Stimulated activated CD8-positive, alpha-beta memory T cell treated with anti-CD3 and anti-CD28 coated beads, Interleukin-7, amount 100 ng/mL, for 1 hour (primary cell): ENCODE measurements at regions not wholly inside any gene's neighbourhood (a gene's known extent, or its start where the extent isn't known, plus 50 kb on each side); places are given as distances from the start of the nearest gene placed in this dataset.
A peak's percentile ranks its signal among the peaks of the same experiment; 100 is the strongest.

Experiments
- DNase-seq, 2 donors: peaks; one replicate each; pipeline ENCODE4 v3.0.0-alpha.2; 2020; ENCODE audit warnings: low read depth in 2 of 2

- DNase-seq, result no peak
Observed at GRCh38 chr5:176711883-176712282, 64.6 kb downstream of the TSPAN17 start.

GRCh38 chr5:176712546-176713304 lies 65.4 kb downstream of the TSPAN17 start:
- DNase-seq, result no peak

- DNase-seq, result no peak
Observed at GRCh38 chr5:176713409-176713808, 66.1 kb downstream of the TSPAN17 start.

- no peak for DNase-seq
Observed at GRCh38 chr5:176714067-176714466, 66.8 kb downstream of the TSPAN17 start.

- no peak for DNase-seq
Observed at GRCh38 chr5:176716320-176716719, 69.0 kb downstream of the TSPAN17 start.

- DNase-seq, result no peak
Observed at GRCh38 chr5:176719113-176719739, 71.9 kb downstream of the TSPAN17 start.

- DNase-seq, result no peak
Observed at GRCh38 chr5:176721509-176721908, 74.2 kb downstream of the TSPAN17 start.

GRCh38 chr5:176722757-176723156 lies 75.5 kb downstream of the TSPAN17 start:
- DNase-seq, result no peak

GRCh38 chr5:176723440-176723839 lies 76.2 kb downstream of the TSPAN17 start:
- no peak for DNase-seq

- no peak for DNase-seq
Observed at GRCh38 chr5:176724472-176724871, 77.2 kb downstream of the TSPAN17 start.

GRCh38 chr5:176725521-176726280 lies 78.4 kb downstream of the TSPAN17 start:
- no peak for DNase-seq

GRCh38 chr5:176726746-176727527 lies 79.7 kb downstream of the TSPAN17 start:
- DNase-seq, result peak in 1 of 2 donors; percentile 2

GRCh38 chr5:176727528-176727900 lies 80.2 kb downstream of the TSPAN17 start:
- no peak for DNase-seq

GRCh38 chr5:176727983-176728675 lies 80.8 kb downstream of the TSPAN17 start:
- DNase-seq, result no peak

- no peak for DNase-seq
Observed at GRCh38 chr5:176728831-176729251, 81.5 kb upstream of the UNC5A start.

GRCh38 chr5:176730815-176731475 lies 79.4 kb upstream of the UNC5A start:
- no peak for DNase-seq

GRCh38 chr5:176731506-176732160 lies 78.7 kb upstream of the UNC5A start:
- no peak for DNase-seq

GRCh38 chr5:176732306-176732705 lies 78.1 kb upstream of the UNC5A start:
- DNase-seq, result no peak

- DNase-seq, result no peak
Observed at GRCh38 chr5:176732736-176733405, 77.5 kb upstream of the UNC5A start.
